AG09309 (cell line): ENCODE measurements at regions not wholly inside any gene's neighbourhood (a gene's known extent, or its start where the extent isn't known, plus 50 kb on each side); places are given as distances from the start of the nearest gene placed in this dataset.
"Not testable (repeated sequence)": the region's sequence is repeated elsewhere in the genome, so short reads cannot be mapped to it uniquely, and the experiment has no call there.

Experiments used
- DNase-seq: peaks from one replicate; pipeline ENCODE4 v3.0.0-alpha.2; 2010; ENCODE audit warnings: low read depth
- H3K4me3 ChIP-seq: 2 replicates; pipeline ENCODE4 v1.5.1; 2011; ENCODE audit warnings: mild to moderate bottlenecking, low read depth, low read length, moderate library complexity; ENCODE audit not compliant: control insufficient read depth
- CTCF ChIP-seq: IDR thresholded peaks from 2 replicates; pipeline ENCODE4 v1.5.1; 2011; ENCODE audit warnings: mild to moderate bottlenecking, low read depth, low read length, inconsistent platforms; ENCODE audit not compliant: insufficient read depth, control insufficient read depth; ENCODE audit errors: missing control alignments

GRCh38 chr15:81880314-81880713 lies 165.5 kb downstream of the MEX3B start:
- no peak for TF ChIP-seq CTCF
- no peak overlapping the region for H3K4me3 ChIP-seq
- no peak for DNase-seq

GRCh38 chr15:81875717-81876116 lies 170.1 kb downstream of the MEX3B start:
- H3K4me3 ChIP-seq, DNase-seq: not testable (repeated sequence)

DNA sequence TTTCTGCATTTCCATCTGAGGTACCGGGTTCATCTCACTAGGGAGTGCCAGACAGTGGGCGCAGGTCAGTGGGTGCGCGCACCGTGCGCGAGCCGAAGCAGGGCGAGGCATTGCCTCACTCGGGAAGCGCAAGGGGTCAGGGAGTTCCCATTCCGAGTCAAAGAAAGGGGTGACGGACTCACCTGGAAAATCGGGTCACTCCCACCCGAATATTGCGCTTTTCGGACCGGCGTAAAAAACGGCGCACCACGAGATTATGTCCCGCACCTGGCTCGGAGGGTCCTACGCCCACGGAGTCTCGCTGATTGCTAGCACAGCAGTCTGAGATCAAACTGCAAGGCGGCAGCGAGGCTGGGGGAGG lies 175.1 kb downstream of the MEX3B start:
- DNase-seq, H3K4me3 ChIP-seq: not testable (repeated sequence)

DNA sequence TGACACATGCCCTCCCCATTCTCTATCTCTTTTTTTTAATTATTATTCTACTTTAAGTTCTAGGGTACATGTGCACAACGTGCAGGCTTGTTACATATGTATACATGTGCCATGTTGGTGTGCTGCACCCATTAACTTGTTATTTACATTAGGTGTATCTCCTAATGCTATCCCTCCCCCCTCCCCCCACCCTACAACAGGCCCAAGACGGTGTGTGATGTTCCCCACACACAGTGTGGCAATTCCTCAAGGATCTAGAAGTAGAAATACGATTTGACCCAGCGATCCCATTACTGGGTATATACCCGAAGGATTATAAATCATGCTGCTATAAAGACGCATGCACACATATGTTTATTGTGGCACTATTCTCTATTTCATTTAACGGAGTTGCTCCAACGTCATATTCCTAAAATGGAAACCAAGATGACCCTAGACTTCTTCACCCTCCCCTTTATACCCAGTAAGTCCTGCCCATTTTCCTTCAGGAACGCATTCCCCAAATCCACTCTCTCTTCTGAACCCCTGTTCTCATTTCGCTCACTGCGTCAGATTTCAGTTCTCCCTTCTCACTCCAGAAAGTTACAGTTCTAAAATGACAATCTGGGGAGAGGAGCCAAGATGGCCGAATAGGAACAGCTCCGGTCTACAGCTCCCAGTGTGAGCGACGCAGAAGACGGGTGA lies 175.6 kb downstream of the MEX3B start:
- H3K4me3 ChIP-seq, result not testable (repeated sequence)

DNA sequence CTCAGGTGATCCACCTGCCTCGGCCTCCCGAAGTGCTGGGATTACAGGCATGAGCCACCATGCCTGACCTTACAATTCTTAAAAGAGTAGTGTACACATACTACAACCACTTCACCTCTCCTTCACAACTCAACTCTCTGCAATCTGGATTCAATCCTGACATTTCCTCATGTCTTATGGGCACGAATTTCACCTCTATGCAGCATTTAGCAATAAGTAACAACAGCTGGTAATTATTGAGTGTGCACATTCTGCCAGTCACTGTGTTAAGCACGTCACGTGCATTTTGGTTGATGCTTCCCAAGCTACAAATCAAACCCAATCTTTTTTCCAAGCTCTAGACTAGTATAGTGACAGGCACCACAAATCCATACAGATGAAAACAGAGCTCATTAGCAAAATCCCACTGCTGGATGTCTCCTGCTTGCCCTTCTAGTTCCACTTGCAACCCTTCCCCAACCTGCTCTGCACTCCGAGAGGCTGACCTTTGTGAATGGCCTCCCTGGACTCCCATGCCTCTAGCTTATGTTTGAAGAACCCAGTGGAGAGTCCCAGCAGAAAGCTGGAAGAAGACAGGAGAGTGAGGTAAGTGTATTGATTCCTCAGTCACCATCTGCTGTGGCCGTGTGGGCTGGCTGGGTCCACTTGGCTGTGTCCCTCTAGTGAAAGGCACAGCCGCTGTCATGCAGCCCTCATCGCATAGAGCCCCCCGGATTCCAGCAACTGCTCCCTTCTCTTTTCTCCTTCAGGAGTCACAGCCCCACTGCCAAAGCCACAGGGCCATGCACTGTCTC lies 176.5 kb downstream of the MEX3B start:
- no peak overlapping the region for H3K4me3 ChIP-seq
- TF ChIP-seq CTCF, result no peak
- no peak for DNase-seq

More for the DNA sequence above, 175.6 kb downstream of the MEX3B start:
- not testable (repeated sequence) for DNase-seq

GRCh38 chr15:81865850-81866537 lies 179.8 kb downstream of the MEX3B start:
- no peak overlapping the region for H3K4me3 ChIP-seq
- TF ChIP-seq CTCF, result no peak
- no peak for DNase-seq

- no peak overlapping the region for H3K4me3 ChIP-seq
- TF ChIP-seq CTCF, result no peak
- DNase-seq, result no peak
Measured at GRCh38 chr15:81863162-81863561, 182.7 kb downstream of the MEX3B start.
